Tibial nerve (tissue), 4 donors: ENCODE measurements at regions not wholly inside any gene's neighbourhood (a gene's known extent, or its start where the extent isn't known, plus 50 kb on each side); places are given as distances from the start of the nearest gene placed in this dataset.
"Not testable (repeated sequence)": the region's sequence is repeated elsewhere in the genome, so short reads cannot be mapped to it uniquely, and the experiment has no call there.

Experiments
- EP300 ChIP-seq, 2 donors: sonication (generic); formaldehyde crosslinking; IDR thresholded peaks; one replicate each; pipeline ENCODE4 v1.6.1; 2017; ENCODE audit warnings: antibody characterized with exemption in 2 of 2, mild to moderate bottlenecking in 1 of 2
- TF ChIP-seq, protein P1 (sequence below), 5 experiments: fragments of 200-600 bp in 3 of 5; fragments of 450-650 bp in 2 of 5; sonication (generic) in 3 of 5; IDR thresholded peaks; one replicate each; pipeline ENCODE4 v1.5.1; 2016 to 2019; ENCODE audit warnings: antibody characterized with exemption in 5 of 5, mild to moderate bottlenecking in 3 of 5, moderate library complexity in 2 of 5

- TF ChIP-seq, protein P1, sequence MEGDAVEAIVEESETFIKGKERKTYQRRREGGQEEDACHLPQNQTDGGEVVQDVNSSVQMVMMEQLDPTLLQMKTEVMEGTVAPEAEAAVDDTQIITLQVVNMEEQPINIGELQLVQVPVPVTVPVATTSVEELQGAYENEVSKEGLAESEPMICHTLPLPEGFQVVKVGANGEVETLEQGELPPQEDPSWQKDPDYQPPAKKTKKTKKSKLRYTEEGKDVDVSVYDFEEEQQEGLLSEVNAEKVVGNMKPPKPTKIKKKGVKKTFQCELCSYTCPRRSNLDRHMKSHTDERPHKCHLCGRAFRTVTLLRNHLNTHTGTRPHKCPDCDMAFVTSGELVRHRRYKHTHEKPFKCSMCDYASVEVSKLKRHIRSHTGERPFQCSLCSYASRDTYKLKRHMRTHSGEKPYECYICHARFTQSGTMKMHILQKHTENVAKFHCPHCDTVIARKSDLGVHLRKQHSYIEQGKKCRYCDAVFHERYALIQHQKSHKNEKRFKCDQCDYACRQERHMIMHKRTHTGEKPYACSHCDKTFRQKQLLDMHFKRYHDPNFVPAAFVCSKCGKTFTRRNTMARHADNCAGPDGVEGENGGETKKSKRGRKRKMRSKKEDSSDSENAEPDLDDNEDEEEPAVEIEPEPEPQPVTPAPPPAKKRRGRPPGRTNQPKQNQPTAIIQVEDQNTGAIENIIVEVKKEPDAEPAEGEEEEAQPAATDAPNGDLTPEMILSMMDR (IDR thresholded peaks at IDR 0.05), result not testable (repeated sequence)
- TF ChIP-seq EP300 (IDR thresholded peaks at IDR 0.05), result not testable (repeated sequence)
Observed at GRCh38 chr15:26026671-26027070, 163.5 kb upstream of the ATP10A start.
